CD4-positive, alpha-beta T cell treated with Interleukin-6 at 100 ng/mL for 8 hours (primary cell): ENCODE measurements at regions not wholly inside any gene's neighbourhood (a gene's known extent, or its start where the extent isn't known, plus 50 kb on each side); places are given as distances from the start of the nearest gene placed in this dataset.

Source experiments
- DNase-seq: peaks from one replicate; pipeline ENCODE4 v3.0.0-alpha.2; 2020; ENCODE audit warnings: mixed read lengths, low spot score

- no peak for DNase-seq
Measured at GRCh38 chr18:42137693-42138375, 182.8 kb downstream of the PIK3C3 start.

- DNase-seq = no peak
Measured at GRCh38 chr18:42141439-42141838, 186.4 kb downstream of the PIK3C3 start.

GRCh38 chr18:42155024-42155423 is 200.0 kb downstream of the PIK3C3 start:
- no peak for DNase-seq

GRCh38 chr18:42156281-42156680 is 201.2 kb downstream of the PIK3C3 start:
- DNase-seq = no peak

- DNase-seq = no peak
Measured at GRCh38 chr18:42157420-42157819, 202.4 kb downstream of the PIK3C3 start.

- no peak for DNase-seq
Measured at GRCh38 chr18:42157878-42158277, 202.8 kb downstream of the PIK3C3 start.

- DNase-seq = no peak
Measured at GRCh38 chr18:42159146-42159545, 204.1 kb downstream of the PIK3C3 start.

- DNase-seq = no peak
Measured at GRCh38 chr18:42163321-42163720, 208.3 kb downstream of the PIK3C3 start.

- DNase-seq = no peak
Measured at GRCh38 chr18:42164556-42164955, 209.5 kb downstream of the PIK3C3 start.

- DNase-seq = no peak
Measured at GRCh38 chr18:42165922-42166513, 211.0 kb downstream of the PIK3C3 start.

GRCh38 chr18:42168487-42168886 is 213.5 kb downstream of the PIK3C3 start:
- DNase-seq = no peak

- no peak for DNase-seq
Measured at GRCh38 chr18:42168907-42169306, 213.9 kb downstream of the PIK3C3 start.

GRCh38 chr18:42174909-42175308 is 219.9 kb downstream of the PIK3C3 start:
- DNase-seq = no peak

GRCh38 chr18:42176599-42176998 is 221.6 kb downstream of the PIK3C3 start:
- DNase-seq = no peak

GRCh38 chr18:42177390-42177789 is 222.4 kb downstream of the PIK3C3 start:
- no peak for DNase-seq

- DNase-seq = no peak
Measured at GRCh38 chr18:42178376-42179080, 223.5 kb downstream of the PIK3C3 start.

GRCh38 chr18:42179542-42180121 is 224.6 kb downstream of the PIK3C3 start:
- DNase-seq = no peak

- DNase-seq = no peak
Measured at GRCh38 chr18:42181474-42181873, 226.4 kb downstream of the PIK3C3 start.

GRCh38 chr18:42182728-42183700 is 228.0 kb downstream of the PIK3C3 start:
- DNase-seq = no peak

GRCh38 chr18:42183746-42184145 is 228.7 kb downstream of the PIK3C3 start:
- no peak for DNase-seq

- no peak for DNase-seq
Measured at GRCh38 chr18:42184685-42185477, 229.8 kb downstream of the PIK3C3 start.
